ENCODE measurements at regions not wholly inside any gene's neighbourhood (a gene's known extent, or its start where the extent isn't known, plus 50 kb on each side); places are given as distances from the start of the nearest gene placed in this dataset.
A peak's percentile ranks its signal among the peaks of the same experiment; 100 is the strongest.

- DNase-seq, result peak; percentile 76
- H3K9ac ChIP-seq, result peak overlapping the region; percentile 41; the same call in 1 of the 2 replicates
- H3K9me3 ChIP-seq, result no peaks in the 10 kb centered on the region
- H3K27me3 ChIP-seq (ENCODE audit: insufficient read depth), result peaks cover 40% of the 10 kb centered on the region; the same call in 1 of the 2 replicates
- peak overlapping the region; percentile 35 to 98; a peak in 3 of 4 replicates for H3K27ac ChIP-seq (ENCODE audit: low read depth in 2 of 2, low read length in 1 of 2)
- no peaks in the 10 kb centered on the region for H3K36me3 ChIP-seq (replicated peaks in 1 of 2; ENCODE audit: control insufficient read depth in 1 of 2, insufficient read depth in 2 of 2, low read length in 1 of 2)
- 1% methylated on average over 50 of the region's 70 CpGs for WGBS (ENCODE audit: low lambda C conversion rate)
- H2AFZ ChIP-seq (ENCODE audit: low read depth), result peak overlapping the region; percentile 74; the same call in 1 of the 2 replicates
- ChIA-PET CTCF (interaction anchor here (0.9 to 2.2 kb wide), 9 partner anchors 9 to 295 kb away, joined by 3 to 5 read pairs (median 3); partner anchors contain the start of gene BCOR), POLR2A (interaction anchor here (0.6 to 5.0 kb wide), 17 partner anchors 9 to 423 kb away, joined by 3 to 38 read pairs (median 4); partner anchors contain the start of gene BCOR)
- H3K4me2 ChIP-seq, result peak overlapping the region; percentile 84
- no peaks in the 10 kb centered on the region for H3K9me2 ChIP-seq
- no peaks in the 10 kb centered on the region for H3F3A ChIP-seq (replicated peaks; ENCODE audit: insufficient read depth)
- peaks cover 0 to 43% of the 10 kb centered on the region in 2 experiments; a peak in 2 of 4 replicates for H3K4me1 ChIP-seq (ENCODE audit: control insufficient read depth in 1 of 2, insufficient read depth in 2 of 2, low read depth in 1 of 2, low read length in 1 of 2)
- H3K79me2 ChIP-seq (ENCODE audit: insufficient read depth), result no peaks in the 10 kb centered on the region
- no peaks in the 10 kb centered on the region for H4K20me1 ChIP-seq (ENCODE audit: insufficient read depth)
- peak overlapping the region; percentile 41 to 47; a peak in 3 of 4 replicates for H3K4me3 ChIP-seq (ENCODE audit: low read depth in 2 of 2, low read length in 1 of 2)
- TF ChIP-seq SIN3A (IDR thresholded peaks at IDR 0.05; ENCODE audit: borderline replicate concordance, low read depth, low read length) (no peak), MXI1 (IDR thresholded peaks at IDR 0.05; ENCODE audit: low read depth, low read length) (no peak; the same call in 1 of the 2 replicates), YY1 (IDR thresholded peaks at IDR 0.05; ENCODE audit: low read depth) (no peak), MAX (IDR thresholded peaks at IDR 0.05; ENCODE audit: low read depth) (peak; percentile 30), TCF12 (IDR thresholded peaks at IDR 0.05) (peak; percentile 18; the same call in 1 of the 2 replicates), FOXJ3 (CRISPR knock-in tag; IDR thresholded peaks at IDR 0.05) (no peak)
Measured at GRCh38 chrX:40153345-40154249, 55.8 kb upstream of the BCOR start.

GRCh38 chrX:40152741-40153344, 55.1 kb upstream of the BCOR start:
- peaks cover 38% of the 10 kb centered on the region; the same call in 1 of the 2 replicates for H3K27me3 ChIP-seq (ENCODE audit: insufficient read depth)

More at GRCh38 chrX:40152741-40153344, 55.1 kb upstream of the BCOR start:
- Histone ChIP-seq H3K9me3 (no peaks in the 10 kb centered on the region), H3K9me2 (no peaks in the 10 kb centered on the region), H3K4me2 (peak overlapping the region; percentile 84), H3K36me3 (replicated peaks in 1 of 2; ENCODE audit: control insufficient read depth in 1 of 2, insufficient read depth in 2 of 2, low read length in 1 of 2) (no peaks in the 10 kb centered on the region), H3K4me1 (ENCODE audit: control insufficient read depth in 1 of 2, insufficient read depth in 2 of 2, low read depth in 1 of 2, low read length in 1 of 2) (peaks cover 0 to 51% of the 10 kb centered on the region in 2 experiments; a peak in 2 of 4 replicates), H3K4me3 (ENCODE audit: low read depth in 2 of 2, low read length in 1 of 2) (peak overlapping the region in 1 of 2 experiments; percentile 41; a peak in 2 of 4 replicates), H2AFZ (ENCODE audit: low read depth) (peak overlapping the region; percentile 74; the same call in 1 of the 2 replicates), H3K27ac (ENCODE audit: low read depth in 2 of 2, low read length in 1 of 2) (peak overlapping the region in 1 of 2 experiments; percentile 98; a peak in 2 of 4 replicates), H3K79me2 (ENCODE audit: insufficient read depth) (no peaks in the 10 kb centered on the region), H3F3A (replicated peaks; ENCODE audit: insufficient read depth) (no peaks in the 10 kb centered on the region), H4K20me1 (ENCODE audit: insufficient read depth) (no peaks in the 10 kb centered on the region), H3K9ac (peak overlapping the region; percentile 41; the same call in 1 of the 2 replicates)
- ChIA-PET CTCF (interaction anchor here (0.9 to 2.2 kb wide), 7 partner anchors 13 to 296 kb away, joined by 3 to 5 read pairs (median 3); partner anchors contain the start of gene BCOR), POLR2A (interaction anchor here (0.6 to 5.0 kb wide), 11 partner anchors 11 to 423 kb away, joined by 3 to 38 read pairs (median 4); partner anchors contain the start of gene BCOR)
- 5% methylated on average over 17 of the region's 47 CpGs for whole genome bisulfite sequencing (ENCODE audit: low lambda C conversion rate)
- peak; percentile 76 for DNase-seq
- TF ChIP-seq JUND (IDR thresholded peaks at IDR 0.05) (no peak), SMC3 (IDR thresholded peaks at IDR 0.05; ENCODE audit: low read depth, low read length) (no peak), MAX (IDR thresholded peaks at IDR 0.05; ENCODE audit: low read depth) (no peak)

All from SK-N-SH (cell line).